RWPE2 (cell line): ENCODE measurements at regions not wholly inside any gene's neighbourhood (a gene's known extent, or its start where the extent isn't known, plus 50 kb on each side); places are given as distances from the start of the nearest gene placed in this dataset.

Experiments
- ATAC-seq: fragments of 200-7000 bp; cut with Tn5 transposase; 3 replicates; pipeline ENCODE4 v1.9.1; 2021; ENCODE audit warnings: low read depth
- DNase-seq: peaks from one replicate; pipeline ENCODE4 v3.0.0-alpha.2; 2020; ENCODE audit warnings: low spot score
- H3K27ac ChIP-seq: fragments of 450-650 bp; 2 replicates; pipeline ENCODE4 v1.5.1; 2017; ENCODE audit warnings: mild to moderate bottlenecking; ENCODE audit not compliant: poor library complexity, severe bottlenecking
- H3K27me3 ChIP-seq: fragments of 250-450 bp; sonication (Bioruptor Pico); 2 replicates; pipeline ENCODE4 v1.5.1; 2021; ENCODE audit warnings: mild to moderate bottlenecking, moderate library complexity; ENCODE audit not compliant: insufficient read depth, poor library complexity, severe bottlenecking
- H3K36me3 ChIP-seq: fragments of 250-450 bp; sonication (Bioruptor Pico); 2 replicates; pipeline ENCODE4 v1.5.1; 2020; ENCODE audit warnings: low read depth, mild to moderate bottlenecking, moderate library complexity
- H3K4me1 ChIP-seq: fragments of 250-450 bp; sonication (Bioruptor Pico); 2 replicates; pipeline ENCODE4 v1.5.1; 2021; ENCODE audit warnings: mild to moderate bottlenecking, moderate library complexity; ENCODE audit not compliant: insufficient read depth, poor library complexity, severe bottlenecking
- H3K4me3 ChIP-seq: fragments of 250-450 bp; sonication (Bioruptor Pico); 2 replicates; pipeline ENCODE4 v1.5.1; 2021; ENCODE audit warnings: mild to moderate bottlenecking, moderate library complexity; ENCODE audit not compliant: severe bottlenecking
- H3K9me3 ChIP-seq: fragments of 250-450 bp; sonication (Bioruptor Pico); 2 replicates; pipeline ENCODE4 v1.5.1; 2021; ENCODE audit warnings: mild to moderate bottlenecking, moderate library complexity; ENCODE audit not compliant: severe bottlenecking
- CTCF ChIP-seq: fragments of 450-650 bp; IDR thresholded peaks from one replicate; pipeline ENCODE4 v1.5.1; 2017; ENCODE audit warnings: mild to moderate bottlenecking, moderate library complexity; ENCODE audit not compliant: poor library complexity, severe bottlenecking

- Histone ChIP-seq H3K36me3 (no peaks in the 10 kb centered on the region), H3K4me1 (no peaks in the 10 kb centered on the region), H3K27me3 (no peaks in the 10 kb centered on the region), H3K27ac (no peak overlapping the region), H3K4me3 (no peak overlapping the region), H3K9me3 (no peaks in the 10 kb centered on the region)
- DNase-seq (no peak), ATAC-seq (no peak)
- TF ChIP-seq CTCF: no peak
Observed at GRCh38 chr4:63742882-63743281, 666.4 kb downstream of the TECRL start.

- no peak overlapping the region for H3K4me3 ChIP-seq
- H3K36me3 ChIP-seq: no peaks in the 10 kb centered on the region
- no peak overlapping the region for H3K27ac ChIP-seq
- no peaks in the 10 kb centered on the region for H3K4me1 ChIP-seq
- DNase-seq: no peak
- no peaks in the 10 kb centered on the region for H3K9me3 ChIP-seq
- no peaks in the 10 kb centered on the region for H3K27me3 ChIP-seq
- ATAC-seq: no peak
- TF ChIP-seq CTCF: no peak
Observed at GRCh38 chr4:63729519-63729918, 679.7 kb downstream of the TECRL start.

- Histone ChIP-seq H3K4me1 (no peaks in the 10 kb centered on the region), H3K27me3 (no peaks in the 10 kb centered on the region), H3K4me3 (no peak overlapping the region), H3K27ac (no peak overlapping the region), H3K36me3 (no peaks in the 10 kb centered on the region), H3K9me3 (no peaks in the 10 kb centered on the region)
- TF ChIP-seq CTCF: no peak
- DNase-seq (no peak), ATAC-seq (no peak)
Observed at GRCh38 chr4:63728480-63729177, 680.6 kb downstream of the TECRL start.

GRCh38 chr4:63717384-63717783, 691.9 kb downstream of the TECRL start:
- Histone ChIP-seq H3K4me1 (no peaks in the 10 kb centered on the region), H3K27ac (no peak overlapping the region), H3K9me3 (no peaks in the 10 kb centered on the region), H3K36me3 (no peaks in the 10 kb centered on the region), H3K27me3 (no peaks in the 10 kb centered on the region), H3K4me3 (no peak overlapping the region)
- ATAC-seq (peak; percentile 48; the same call in 1 of the 3 replicates), DNase-seq (no peak)
- peak; percentile 68 for TF ChIP-seq CTCF

- Histone ChIP-seq H3K9me3 (no peaks in the 10 kb centered on the region), H3K27ac (no peak overlapping the region), H3K4me1 (no peaks in the 10 kb centered on the region), H3K4me3 (no peak overlapping the region), H3K36me3 (no peaks in the 10 kb centered on the region), H3K27me3 (no peaks in the 10 kb centered on the region)
- DNase-seq (no peak), ATAC-seq (no peak)
- TF ChIP-seq CTCF: no peak
Observed at GRCh38 chr4:63708661-63709060, 700.6 kb downstream of the TECRL start.
